BJ (cell line): ENCODE measurements at regions not wholly inside any gene's neighbourhood (a gene's known extent, or its start where the extent isn't known, plus 50 kb on each side); places are given as distances from the start of the nearest gene placed in this dataset.

Experiments used
- CTCF ChIA-PET: fragments of 350-600 bp; formaldehyde crosslinking; extraction: SDS; loops from one replicate; lab custom pipeline; 2021; ENCODE audit warnings: antibody characterized with exemption, inconsistent platforms; lab: Yijun Ruan, JAX
- POLR2A ChIA-PET: fragments of 300-600 bp; sonication (Branson Sonifier 250); formaldehyde crosslinking; extraction: SDS; loops from one replicate; lab custom pipeline; 2021; ENCODE audit warnings: antibody characterized with exemption; lab: Charles Lee
- DNase-seq: peaks from one replicate; pipeline ENCODE4 v3.0.0-alpha.2; 2011; ENCODE audit warnings: low read depth
- H3K27me3 ChIP-seq: 2 replicates; pipeline ENCODE4 v1.6.0; 2011; ENCODE audit warnings: low read length; ENCODE audit not compliant: control insufficient read depth, insufficient read depth
- H3K36me3 ChIP-seq: 2 replicates; pipeline ENCODE4 v1.5.1; 2011; ENCODE audit warnings: low read length; ENCODE audit not compliant: control insufficient read depth, insufficient read depth
- H3K4me3 ChIP-seq: 2 replicates; pipeline ENCODE4 v1.5.1; 2011; ENCODE audit warnings: low read depth, mild to moderate bottlenecking, control low read depth, low read length
- CTCF ChIP-seq: IDR thresholded peaks from 2 replicates; pipeline ENCODE4 v1.5.1; 2011; ENCODE audit warnings: low read depth, mild to moderate bottlenecking, control low read depth, inconsistent platforms, low read length, moderate library complexity; ENCODE audit not compliant: insufficient read depth

- Histone ChIP-seq H3K27me3 (no peaks in the 10 kb centered on the region), H3K4me3 (no peak overlapping the region), H3K36me3 (no peaks in the 10 kb centered on the region)
- DNase-seq, result no peak
- CTCF ChIA-PET, result no interaction called here
- TF ChIP-seq CTCF, result no peak
- POLR2A ChIA-PET, result no interaction called here
Measured at GRCh38 chr7:68760556-68760955, 837.7 kb upstream of the AUTS2 start.

GRCh38 chr7:68767462-68767861, 830.8 kb upstream of the AUTS2 start:
- no peak overlapping the region for H3K4me3 ChIP-seq
- ChIA-PET POLR2A (no interaction called here), CTCF (no interaction called here)
- no peaks in the 10 kb centered on the region for H3K36me3 ChIP-seq
- DNase-seq, result no peak
- no peak for TF ChIP-seq CTCF
- H3K27me3 ChIP-seq, result no peaks in the 10 kb centered on the region

- H3K27me3 ChIP-seq, result no peaks in the 10 kb centered on the region
- ChIA-PET CTCF (no interaction called here), POLR2A (no interaction called here)
- H3K36me3 ChIP-seq, result no peaks in the 10 kb centered on the region
- TF ChIP-seq CTCF, result no peak
- no peak for DNase-seq
- H3K4me3 ChIP-seq, result no peak overlapping the region
Measured at GRCh38 chr7:68770649-68771048, 827.6 kb upstream of the AUTS2 start.

DNA sequence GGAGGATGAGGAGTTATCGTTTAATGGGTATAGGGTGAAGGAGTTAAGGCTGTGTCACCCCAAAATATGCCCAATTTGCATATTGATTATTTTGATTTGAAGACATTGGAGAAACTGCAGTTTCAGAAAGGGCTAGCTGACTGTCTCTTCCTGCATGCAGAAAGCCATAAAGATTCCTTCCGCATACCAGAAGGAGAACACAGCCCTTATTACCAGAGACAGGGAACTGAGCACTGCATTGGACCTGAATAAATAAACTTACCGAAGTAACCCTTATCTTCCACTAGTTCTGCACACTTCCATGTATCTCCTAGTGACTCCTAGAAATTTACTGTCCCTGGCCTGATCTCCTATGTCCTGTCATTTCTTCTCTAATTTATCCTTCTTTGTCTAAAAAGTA, 821.9 kb upstream of the AUTS2 start:
- no peak for DNase-seq
- CTCF ChIA-PET, result no interaction called here
- H3K27me3 ChIP-seq, result no peaks in the 10 kb centered on the region
- TF ChIP-seq CTCF, result no peak
- no peaks in the 10 kb centered on the region for H3K36me3 ChIP-seq
- no peak overlapping the region for H3K4me3 ChIP-seq
- POLR2A ChIA-PET, result no interaction called here

- TF ChIP-seq CTCF, result no peak
- Histone ChIP-seq H3K4me3 (no peak overlapping the region), H3K36me3 (no peaks in the 10 kb centered on the region), H3K27me3 (no peaks in the 10 kb centered on the region)
- ChIA-PET POLR2A (no interaction called here), CTCF (no interaction called here)
- no peak for DNase-seq
Measured at GRCh38 chr7:68783684-68784083, 814.6 kb upstream of the AUTS2 start.
